ENCODE measurements at regions not wholly inside any gene's neighbourhood (a gene's known extent, or its start where the extent isn't known, plus 50 kb on each side); places are given as distances from the start of the nearest gene placed in this dataset.

- H2BK5ac ChIP-seq (ENCODE audit: insufficient read length, low read length), result no peak overlapping the region
- H3K18ac ChIP-seq (ENCODE audit: insufficient read length, low read depth, low read length), result no peak overlapping the region
- no peaks in the 10 kb centered on the region for H3K4me1 ChIP-seq (ENCODE audit: insufficient read depth, low read length)
- no peak overlapping the region for H3K14ac ChIP-seq (ENCODE audit: insufficient read depth, low read length)
- no peak overlapping the region for H3K23ac ChIP-seq (ENCODE audit: insufficient read length, low read depth, low read length)
- TF ChIP-seq CTCF (conservative IDR thresholded peaks at IDR 0.05), result no peak
- H3K27me3 Mint-ChIP-seq (ENCODE audit: low read depth), result no peaks in the 10 kb centered on the region
- H3K9me3 ChIP-seq (ENCODE audit: control insufficient read depth, low read depth, low read length), result no peaks in the 10 kb centered on the region
- H4K5ac ChIP-seq (ENCODE audit: insufficient read length, low read depth, low read length), result no peak overlapping the region
- H2BK12ac ChIP-seq (ENCODE audit: insufficient read length, low read depth, low read length), result no peak overlapping the region
- no peak overlapping the region for H3K4me3 Mint-ChIP-seq
- H2AK5ac ChIP-seq (ENCODE audit: insufficient read length, low read length), result no peak overlapping the region
- no peaks in the 10 kb centered on the region for H4K20me1 ChIP-seq (ENCODE audit: control insufficient read depth, insufficient read depth, insufficient read length)
- no peak overlapping the region for H3K9ac ChIP-seq (ENCODE audit: extremely low read depth, insufficient read length, low read length)
- H3K23me2 ChIP-seq (ENCODE audit: insufficient read length, low read depth, low read length, poor library complexity, severe bottlenecking), result no peaks in the 10 kb centered on the region
- no peak overlapping the region for H2BK20ac ChIP-seq (ENCODE audit: low read depth, low read length, poor library complexity, severe bottlenecking)
- no peak overlapping the region for H3K27ac Mint-ChIP-seq
- no peak overlapping the region for H3K27ac ChIP-seq (ENCODE audit: insufficient read length, low read depth, low read length)
- H3K9me3 Mint-ChIP-seq, result no peaks in the 10 kb centered on the region
- no peak for DNase-seq
- H4K8ac ChIP-seq (replicated peaks; ENCODE audit: insufficient read length, low read depth, low read length), result no peak overlapping the region
- no peak overlapping the region for H3T11ph ChIP-seq (ENCODE audit: low read length)
- peaks cover 20 to 52% (median 38%) of the 10 kb centered on the region in 3 experiments for H3K36me3 Mint-ChIP-seq (ENCODE audit: insufficient read depth in 1 of 3, low read depth in 3 of 3)
- no peak overlapping the region for H4K91ac ChIP-seq (ENCODE audit: insufficient read length, low read depth, low read length)
- no peak overlapping the region for H2AFZ ChIP-seq (ENCODE audit: low read length)
- no peak overlapping the region for H3K4ac ChIP-seq (ENCODE audit: low read depth, low read length)
- H3K79me1 ChIP-seq (ENCODE audit: insufficient read depth, low read depth, low read length, poor library complexity, severe bottlenecking), result peaks cover 5% of the 10 kb centered on the region
- H3K27me3 ChIP-seq (ENCODE audit: insufficient read depth, low read length), result no peaks in the 10 kb centered on the region
- no peak overlapping the region for H3K4me2 ChIP-seq (ENCODE audit: insufficient read depth, insufficient read length, low read length)
- H3K4me1 Mint-ChIP-seq, result peaks cover 8 to 13% of the 10 kb centered on the region in 2 experiments
- H3K56ac ChIP-seq (ENCODE audit: insufficient read length, low read depth, low read length), result no peak overlapping the region
- peaks cover 5% of the 10 kb centered on the region; the same call in 1 of the 2 replicates for H3K79me2 ChIP-seq (ENCODE audit: insufficient read depth, low read length)
- H2BK15ac ChIP-seq (ENCODE audit: low read depth, low read length), result no peak overlapping the region
- no peak overlapping the region for H2BK120ac ChIP-seq (ENCODE audit: low read depth, low read length, poor library complexity, severe bottlenecking)
Observed at GRCh38 chrX:98654565-98654964, 1755.5 kb downstream of the PCDH19 start.

Data from H9 (cell line).